CD4-positive, CD25-positive, alpha-beta regulatory T cell (primary cell): ENCODE measurements at regions not wholly inside any gene's neighbourhood (a gene's known extent, or its start where the extent isn't known, plus 50 kb on each side); places are given as distances from the start of the nearest gene placed in this dataset.

Experiments used
- ATAC-seq, 2 donors: fragments of 150-1000 bp; cut with Tn5 transposase; one replicate each; pipeline ENCODE4 v1.10.0; 2021; ENCODE audit warnings: low read depth in 2 of 2, moderate number of reproducible peaks in 2 of 2, moderate library complexity in 1 of 2
- DNase-seq, 3 donors: peaks; one replicate each; pipeline versions ENCODE4 v3.0.0 to v3.0.0-alpha.2; 2012 to 2022; ENCODE audit warnings: mixed read lengths in 1 of 3
- H3K27ac ChIP-seq: one replicate; pipeline ENCODE4 v1.7.0; 2013; ENCODE audit warnings: mild to moderate bottlenecking, low read length; ENCODE audit not compliant: insufficient read depth, poor library complexity, severe bottlenecking
- H3K27me3 ChIP-seq: one replicate; pipeline ENCODE4 v1.7.0; 2013; ENCODE audit warnings: low read length; ENCODE audit not compliant: control insufficient read depth, insufficient read depth
- H3K36me3 ChIP-seq: one replicate; pipeline ENCODE4 v1.7.0; 2013; ENCODE audit warnings: mild to moderate bottlenecking, low read length, moderate library complexity; ENCODE audit not compliant: control insufficient read depth, insufficient read depth
- H3K4me1 ChIP-seq: 2 replicates; pipeline ENCODE4 v1.7.0; 2013; ENCODE audit warnings: mild to moderate bottlenecking, low read length; ENCODE audit not compliant: insufficient read depth, control insufficient read depth, poor library complexity, severe bottlenecking
- H3K4me3 ChIP-seq: one replicate; pipeline ENCODE4 v1.7.0; 2013; ENCODE audit warnings: low read depth, mild to moderate bottlenecking, low read length, moderate library complexity
- H3K9me3 ChIP-seq, 2 experiments: 1 replicate in 1 of 2; 2 replicates in 1 of 2; pipeline ENCODE4 v1.7.0; 2013; ENCODE audit warnings: low read length in 2 of 2, mild to moderate bottlenecking in 1 of 2, moderate library complexity in 1 of 2; ENCODE audit not compliant: control insufficient read depth in 2 of 2
- H3K27ac Mint-ChIP-seq, 3 donors: one replicate each; pipeline ENCODE4 v1.8.0; 2020 to 2022; ENCODE audit warnings: mild to moderate bottlenecking in 3 of 3, mixed read lengths in 3 of 3, moderate library complexity in 2 of 3
- H3K27me3 Mint-ChIP-seq: one replicate; pipeline ENCODE4 v1.8.0; 2022; ENCODE audit warnings: mild to moderate bottlenecking, mixed read lengths
- H3K36me3 Mint-ChIP-seq: one replicate; pipeline ENCODE4 v1.8.0; 2020; ENCODE audit warnings: mixed read lengths
- H3K4me1 Mint-ChIP-seq, 4 donors: one replicate each; pipeline ENCODE4 v1.8.0; 2020 to 2022; ENCODE audit warnings: mixed read lengths in 4 of 4, mild to moderate bottlenecking in 1 of 4
- H3K4me3 Mint-ChIP-seq, 4 donors: one replicate each; pipeline ENCODE4 v1.8.0; 2020 to 2022; ENCODE audit warnings: mild to moderate bottlenecking in 4 of 4, mixed read lengths in 4 of 4, moderate library complexity in 3 of 4
- H3K9me3 Mint-ChIP-seq, 7 donors: one replicate each; pipeline ENCODE4 v1.8.0; 2020 to 2022; ENCODE audit warnings: mixed read lengths in 7 of 7, mild to moderate bottlenecking in 3 of 7, moderate library complexity in 2 of 7

DNA sequence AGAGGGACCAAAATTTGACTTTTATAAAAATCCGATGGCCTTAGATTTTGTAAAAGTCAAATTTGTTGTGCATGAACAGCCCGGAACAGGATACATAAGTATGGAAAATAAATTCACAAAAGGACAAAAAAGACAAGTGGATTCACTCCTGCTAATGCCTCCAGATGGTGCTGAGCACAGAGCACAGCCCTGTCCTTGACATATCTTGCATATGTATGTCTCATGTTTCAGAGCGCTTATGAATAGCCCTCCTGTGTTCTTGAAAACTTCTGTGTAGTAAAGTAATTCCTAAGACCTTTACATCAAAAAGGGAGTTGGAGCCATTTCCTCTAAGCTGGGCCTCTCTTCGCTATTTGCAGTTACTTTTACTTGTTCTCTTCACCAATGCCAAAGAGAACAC lies 110.7 kb upstream of the RAB3GAP2 start:
- Mint-ChIP-seq H3K27ac (no peak overlapping the region), H3K36me3 (no peaks in the 10 kb centered on the region), H3K27me3 (peaks cover 14% of the 10 kb centered on the region), H3K4me1 (no peaks in the 10 kb centered on the region), H3K9me3 (peaks cover 0 to 7% (median 0%) of the 10 kb centered on the region in 7 donors), H3K4me3 (no peak overlapping the region)
- Histone ChIP-seq H3K27ac (no peak overlapping the region), H3K9me3 (no peaks in the 10 kb centered on the region), H3K36me3 (no peaks in the 10 kb centered on the region), H3K27me3 (no peaks in the 10 kb centered on the region), H3K4me1 (no peaks in the 10 kb centered on the region), H3K4me3 (no peak overlapping the region)
- DNase-seq (no peak), ATAC-seq (no peak)

DNA sequence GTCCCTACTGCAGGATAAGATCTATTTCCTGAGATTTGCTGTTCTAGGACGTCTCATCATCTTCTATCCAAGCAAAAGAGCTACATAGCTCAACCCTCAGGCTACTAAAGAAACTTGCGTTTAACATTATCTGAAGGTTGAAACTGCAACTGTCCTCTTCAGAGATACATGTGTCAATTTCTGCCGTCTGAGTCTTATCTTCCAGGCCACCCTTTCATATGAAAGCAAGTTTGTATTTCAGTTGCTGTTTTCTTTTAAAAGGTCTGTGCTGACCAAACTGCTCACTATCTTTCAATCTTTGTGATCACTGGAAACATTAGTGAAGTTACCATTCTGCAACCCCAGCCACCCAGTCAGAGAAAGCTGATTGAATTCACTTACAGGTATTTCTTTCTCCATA lies 108.6 kb upstream of the RAB3GAP2 start:
- no peak overlapping the region for H3K4me3 Mint-ChIP-seq
- no peak for DNase-seq
- H3K27ac Mint-ChIP-seq: no peak overlapping the region
- no peaks in the 10 kb centered on the region for H3K36me3 Mint-ChIP-seq
- peaks cover 0 to 7% (median 0%) of the 10 kb centered on the region in 7 donors for H3K9me3 Mint-ChIP-seq
- Histone ChIP-seq H3K9me3 (no peaks in the 10 kb centered on the region), H3K27me3 (no peaks in the 10 kb centered on the region), H3K36me3 (no peaks in the 10 kb centered on the region), H3K4me1 (no peaks in the 10 kb centered on the region), H3K4me3 (no peak overlapping the region), H3K27ac (no peak overlapping the region)
- peaks cover 10% of the 10 kb centered on the region for H3K27me3 Mint-ChIP-seq
- H3K4me1 Mint-ChIP-seq: no peaks in the 10 kb centered on the region
- ATAC-seq: no peak

DNA sequence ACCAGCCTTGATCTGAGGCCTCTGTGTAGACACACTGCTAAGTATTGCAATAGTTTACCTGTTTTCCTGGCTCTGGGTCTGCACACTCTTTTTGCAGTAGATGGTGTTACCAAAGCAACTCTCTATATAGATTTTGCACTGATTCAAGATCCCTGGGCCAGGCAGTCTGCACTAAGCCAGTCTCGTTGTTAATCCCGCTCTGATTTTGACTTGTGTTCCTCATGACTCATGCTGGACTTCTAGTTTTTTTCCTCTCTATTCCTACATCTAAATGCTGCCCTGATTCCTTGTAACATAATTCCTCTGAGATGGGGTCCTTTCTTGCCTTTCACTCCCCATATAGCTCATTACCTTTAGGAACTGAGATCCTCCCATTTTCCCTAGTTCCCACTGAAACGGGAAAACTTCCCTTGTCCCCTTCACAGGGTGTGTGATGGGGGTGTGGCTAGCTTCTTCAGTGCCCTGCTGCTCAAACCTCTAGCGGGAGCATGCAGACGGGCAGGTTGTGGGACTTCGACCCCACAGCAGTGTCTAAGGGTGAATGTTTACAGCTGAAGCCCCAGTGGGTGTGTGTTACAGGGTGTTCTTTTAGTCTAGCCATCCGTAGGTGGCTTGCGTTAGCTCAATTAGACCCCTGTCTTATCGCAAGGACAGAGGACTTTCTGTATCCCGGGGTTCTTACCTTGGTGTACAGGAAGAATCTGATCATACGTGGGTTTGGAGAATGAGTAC lies 106.5 kb upstream of the RAB3GAP2 start:
- Histone ChIP-seq H3K27me3 (no peaks in the 10 kb centered on the region), H3K36me3 (no peaks in the 10 kb centered on the region), H3K4me3 (no peak overlapping the region), H3K4me1 (no peaks in the 10 kb centered on the region), H3K27ac (no peak overlapping the region), H3K9me3 (no peaks in the 10 kb centered on the region)
- Mint-ChIP-seq H3K9me3 (peaks cover 0 to 4% (median 0%) of the 10 kb centered on the region in 7 donors), H3K27ac (no peak overlapping the region), H3K36me3 (no peaks in the 10 kb centered on the region), H3K4me3 (no peak overlapping the region), H3K4me1 (no peaks in the 10 kb centered on the region), H3K27me3 (peaks cover 5% of the 10 kb centered on the region)
- DNase-seq (no peak), ATAC-seq (no peak)

DNA sequence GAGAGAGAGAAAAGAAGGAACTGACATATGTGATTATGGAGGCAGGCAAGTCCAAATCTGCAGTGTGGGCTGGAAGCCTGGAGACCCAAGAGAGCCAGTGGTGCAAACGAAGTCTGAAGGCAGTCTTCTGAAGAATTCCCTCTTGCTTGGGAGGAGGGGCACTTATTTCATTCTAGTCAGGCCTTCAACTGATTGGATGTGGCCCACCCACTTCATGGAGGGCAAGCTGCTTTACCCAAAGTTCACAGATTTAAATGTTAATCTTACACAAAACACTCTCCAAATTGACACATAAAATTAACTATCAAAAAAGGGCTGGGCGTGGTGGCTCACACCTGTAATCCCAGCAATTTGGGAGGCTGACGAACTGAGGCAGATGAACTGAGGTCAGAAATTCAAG lies 103.5 kb upstream of the RAB3GAP2 start:
- no peaks in the 10 kb centered on the region for H3K4me1 Mint-ChIP-seq
- no peak for ATAC-seq
- no peaks in the 10 kb centered on the region for H3K4me1 ChIP-seq

DNA sequence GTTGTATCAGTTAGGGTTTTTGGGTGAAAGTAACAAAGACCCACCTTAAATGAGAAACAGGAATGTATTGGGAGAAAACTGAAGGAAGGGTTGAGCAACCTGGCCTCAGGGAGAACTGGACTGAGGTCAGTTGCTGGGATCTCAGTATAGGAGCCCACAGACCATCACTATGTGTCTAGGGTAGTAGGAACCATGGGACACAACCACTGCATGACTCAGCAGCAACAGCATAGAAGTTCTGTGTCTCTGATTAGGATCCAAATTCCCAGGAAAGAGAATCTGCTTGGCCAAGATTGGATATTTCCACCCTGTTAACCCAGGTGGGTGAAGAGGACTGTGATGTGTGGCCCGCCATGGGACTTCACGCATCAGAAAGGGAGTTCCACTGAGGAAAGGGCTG lies 102.2 kb upstream of the RAB3GAP2 start:
- no peak overlapping the region for H3K4me3 Mint-ChIP-seq
- no peak overlapping the region for H3K27ac Mint-ChIP-seq
- Histone ChIP-seq H3K4me3 (no peak overlapping the region), H3K4me1 (no peaks in the 10 kb centered on the region), H3K36me3 (no peaks in the 10 kb centered on the region), H3K27me3 (no peaks in the 10 kb centered on the region), H3K27ac (no peak overlapping the region), H3K9me3 (no peaks in the 10 kb centered on the region)
- peaks cover 0 to 4% (median 2%) of the 10 kb centered on the region in 7 donors for H3K9me3 Mint-ChIP-seq
- no peaks in the 10 kb centered on the region for H3K36me3 Mint-ChIP-seq
- ATAC-seq: no peak
- DNase-seq: no peak
- H3K27me3 Mint-ChIP-seq: peaks cover 5% of the 10 kb centered on the region
- no peaks in the 10 kb centered on the region for H3K4me1 Mint-ChIP-seq

More for the DNA sequence above, 103.5 kb upstream of the RAB3GAP2 start:
- Mint-ChIP-seq H3K36me3 (no peaks in the 10 kb centered on the region), H3K27me3 (peaks cover 10% of the 10 kb centered on the region), H3K27ac (no peak overlapping the region), H3K9me3 (peaks cover 0 to 4% (median under 1%) of the 10 kb centered on the region in 7 donors), H3K4me3 (no peak overlapping the region)
- Histone ChIP-seq H3K9me3 (no peaks in the 10 kb centered on the region), H3K27me3 (no peaks in the 10 kb centered on the region), H3K36me3 (no peaks in the 10 kb centered on the region), H3K27ac (no peak overlapping the region), H3K4me3 (no peak overlapping the region)
- no peak for DNase-seq

DNA sequence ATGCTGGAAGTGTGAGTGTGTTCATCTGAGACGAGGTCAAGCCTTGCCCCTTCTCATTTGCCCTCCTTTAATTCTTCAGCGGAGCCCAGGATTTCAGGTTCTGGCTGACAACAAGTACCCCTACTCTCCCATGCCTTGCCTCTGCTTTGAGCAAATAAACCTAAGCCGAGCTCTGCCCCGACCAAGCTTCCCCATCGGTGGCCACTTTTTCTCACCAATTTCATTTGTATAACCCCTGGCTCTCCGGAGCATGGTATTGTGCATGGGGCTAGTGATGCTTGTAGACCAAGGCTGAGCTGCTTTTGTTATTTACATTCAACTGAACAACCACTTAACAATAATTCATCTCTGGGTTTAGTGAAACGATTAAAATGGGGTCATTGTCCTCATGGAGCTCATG lies 100.2 kb upstream of the RAB3GAP2 start:
- Mint-ChIP-seq H3K4me3 (no peak overlapping the region), H3K9me3 (peaks cover 0 to 4% (median 2%) of the 10 kb centered on the region in 7 donors), H3K36me3 (no peaks in the 10 kb centered on the region), H3K27me3 (peaks cover 5% of the 10 kb centered on the region), H3K4me1 (no peaks in the 10 kb centered on the region), H3K27ac (no peak overlapping the region)
- DNase-seq: no peak
- H3K9me3 ChIP-seq: no peaks in the 10 kb centered on the region
- no peaks in the 10 kb centered on the region for H3K27me3 ChIP-seq
- H3K36me3 ChIP-seq: no peaks in the 10 kb centered on the region
- no peak for ATAC-seq
- no peak overlapping the region for H3K27ac ChIP-seq
- H3K4me1 ChIP-seq: no peaks in the 10 kb centered on the region
- no peak overlapping the region for H3K4me3 ChIP-seq

DNA sequence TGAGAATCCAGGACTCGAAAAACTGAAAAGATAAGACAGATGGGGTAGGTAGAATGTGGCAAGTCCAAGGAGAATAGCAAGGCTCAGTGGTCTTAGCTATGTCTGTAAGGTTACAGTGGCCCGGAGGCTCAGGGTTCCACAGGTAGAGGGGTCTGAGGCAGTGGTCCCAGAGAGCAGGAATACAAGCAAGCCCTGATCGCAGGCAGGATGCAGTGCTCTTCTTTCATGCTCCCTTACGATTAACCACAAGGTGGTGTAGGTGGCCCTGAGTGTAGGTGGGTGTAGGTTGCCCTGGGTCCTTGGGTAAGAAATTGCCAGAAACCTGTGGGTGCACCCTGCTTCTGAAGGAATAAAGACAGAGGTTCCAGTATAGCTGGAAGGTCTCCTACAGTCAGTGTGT lies 99.1 kb upstream of the RAB3GAP2 start:
- peaks cover 5% of the 10 kb centered on the region for H3K27me3 Mint-ChIP-seq
- no peak for ATAC-seq
- Histone ChIP-seq H3K27me3 (no peaks in the 10 kb centered on the region), H3K36me3 (no peaks in the 10 kb centered on the region), H3K9me3 (no peaks in the 10 kb centered on the region), H3K4me1 (no peaks in the 10 kb centered on the region), H3K4me3 (no peak overlapping the region), H3K27ac (no peak overlapping the region)
- DNase-seq: no peak
- peaks cover 0 to 4% (median 2%) of the 10 kb centered on the region in 7 donors for H3K9me3 Mint-ChIP-seq
- H3K36me3 Mint-ChIP-seq: no peaks in the 10 kb centered on the region
- no peaks in the 10 kb centered on the region for H3K4me1 Mint-ChIP-seq
- no peak overlapping the region for H3K27ac Mint-ChIP-seq
- H3K4me3 Mint-ChIP-seq: no peak overlapping the region

DNA sequence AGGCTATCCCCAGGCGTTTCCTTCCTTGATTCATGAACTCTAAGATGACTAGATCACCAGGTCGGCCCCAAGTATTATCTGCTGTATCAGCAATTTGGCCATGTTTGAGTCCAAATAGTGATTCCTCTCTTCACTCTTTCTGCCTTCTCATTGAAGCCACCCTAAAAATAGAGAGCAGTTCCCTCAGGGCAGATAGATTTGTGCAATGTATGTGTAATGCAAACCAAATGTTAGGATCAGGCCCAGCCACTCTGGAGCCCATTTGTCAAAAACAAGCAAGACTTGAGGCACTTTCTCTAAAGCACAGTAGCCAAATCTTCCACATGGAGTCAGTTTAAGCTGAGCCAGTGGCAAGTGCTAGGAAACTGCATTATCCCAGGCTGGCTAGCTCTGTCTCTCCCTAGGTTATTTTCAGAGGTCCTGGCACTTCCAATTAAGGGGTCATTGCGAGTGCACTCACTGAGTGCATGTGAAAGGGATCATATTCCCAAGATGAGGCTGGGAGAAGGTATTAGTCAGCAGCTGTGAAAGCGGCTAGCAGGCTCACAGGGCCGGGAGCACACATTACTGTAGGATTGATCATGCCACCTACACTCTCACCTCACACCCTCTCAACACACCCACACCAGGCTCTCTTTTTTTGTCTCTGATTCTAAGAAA lies 97.9 kb upstream of the RAB3GAP2 start:
- H3K9me3 Mint-ChIP-seq: peaks cover 0 to 4% (median 0%) of the 10 kb centered on the region in 7 donors
- H3K27me3 ChIP-seq: no peaks in the 10 kb centered on the region
- no peaks in the 10 kb centered on the region for H3K4me1 ChIP-seq
- H3K9me3 ChIP-seq: no peaks in the 10 kb centered on the region
- peaks cover 10% of the 10 kb centered on the region for H3K27me3 Mint-ChIP-seq
- ATAC-seq (no peak), DNase-seq (no peak)
- H3K27ac Mint-ChIP-seq: no peak overlapping the region
- H3K36me3 ChIP-seq: no peaks in the 10 kb centered on the region
- H3K27ac ChIP-seq: no peak overlapping the region
- H3K4me3 ChIP-seq: no peak overlapping the region
- no peaks in the 10 kb centered on the region for H3K4me1 Mint-ChIP-seq
- H3K36me3 Mint-ChIP-seq: no peaks in the 10 kb centered on the region
- H3K4me3 Mint-ChIP-seq: no peak overlapping the region
